ENCODE measurements at regions not wholly inside any gene's neighbourhood (a gene's known extent, or its start where the extent isn't known, plus 50 kb on each side); places are given as distances from the start of the nearest gene placed in this dataset.
A peak's percentile ranks its signal among the peaks of the same experiment; 100 is the strongest.

DNA sequence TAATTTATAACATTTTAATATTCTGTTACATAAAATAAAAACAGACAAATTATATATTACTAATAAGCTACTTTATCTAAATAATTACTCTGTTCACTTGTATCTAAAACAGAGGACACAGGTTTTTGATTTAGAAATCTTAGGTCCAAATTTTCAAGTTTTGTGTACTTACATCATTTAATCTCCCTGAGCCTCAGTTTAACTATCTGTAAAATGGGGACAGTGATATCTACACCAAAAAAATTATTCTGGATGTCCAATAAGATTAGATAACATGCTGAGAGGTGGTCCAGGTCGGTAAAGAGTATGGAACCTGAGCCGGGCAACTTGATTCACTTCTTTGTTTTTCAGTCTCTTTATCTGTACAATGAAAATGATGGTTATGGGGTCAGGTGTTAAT lies 263.8 kb upstream of the CDIN1 start:
- DNase-seq, result no peak

DNA sequence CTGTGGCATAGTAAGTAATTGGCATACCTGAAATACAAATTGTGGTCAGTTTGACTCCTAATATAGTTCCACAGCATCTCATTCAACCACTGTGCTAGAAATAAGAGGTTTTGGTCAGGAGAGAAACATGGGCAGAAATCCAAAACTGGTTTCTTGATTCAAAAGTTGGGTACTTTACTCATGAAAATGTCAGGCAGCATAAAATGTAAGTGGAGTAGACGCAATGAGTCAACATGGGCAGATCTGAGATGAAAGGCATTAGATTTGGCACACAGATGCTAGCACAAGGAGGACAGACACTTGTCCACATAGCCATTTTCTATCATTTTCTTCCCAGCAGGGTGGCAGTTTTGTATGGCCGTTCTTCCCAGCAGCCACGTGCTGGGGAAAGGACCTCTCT lies 255.8 kb upstream of the CDIN1 start:
- no peak for DNase-seq

DNA sequence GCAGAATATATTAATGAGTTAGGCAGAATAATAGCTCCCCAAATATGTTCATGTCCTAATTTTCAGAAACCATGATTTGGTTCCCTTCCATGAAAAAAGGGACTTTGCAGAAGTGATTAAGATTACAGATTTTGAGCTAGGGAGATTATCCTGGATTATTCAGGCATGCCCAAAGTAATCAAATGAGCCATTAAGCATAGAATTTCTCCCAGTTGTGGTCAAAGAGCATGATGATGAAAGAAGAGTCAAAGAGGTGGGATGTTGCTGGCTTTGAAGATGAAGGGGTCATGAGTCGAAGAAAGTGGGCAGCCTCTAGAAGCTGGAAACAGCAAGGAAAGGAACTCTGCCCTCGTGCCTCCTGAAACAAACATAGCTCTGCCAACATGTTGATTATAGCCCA lies 254.2 kb upstream of the CDIN1 start:
- no peak for DNase-seq

DNA sequence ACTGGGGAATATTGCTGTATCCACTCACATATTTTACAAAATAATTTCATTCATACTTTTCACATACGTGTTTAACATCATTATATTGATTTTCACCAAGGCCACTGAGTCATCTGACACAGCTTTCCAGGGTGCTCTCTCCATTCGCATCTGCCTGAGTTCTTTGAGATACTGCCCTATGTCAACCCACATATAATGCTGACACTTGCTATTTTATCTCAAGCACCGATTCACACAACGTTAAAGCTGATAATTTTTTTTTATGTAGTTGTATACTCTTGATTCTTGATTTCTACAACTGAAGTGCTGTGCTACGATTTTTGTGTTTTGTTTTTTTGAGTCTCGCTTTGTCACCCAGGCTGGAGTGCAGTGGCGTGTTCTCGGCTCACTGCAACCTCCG lies 249.8 kb upstream of the CDIN1 start:
- DNase-seq, result no peak

DNA sequence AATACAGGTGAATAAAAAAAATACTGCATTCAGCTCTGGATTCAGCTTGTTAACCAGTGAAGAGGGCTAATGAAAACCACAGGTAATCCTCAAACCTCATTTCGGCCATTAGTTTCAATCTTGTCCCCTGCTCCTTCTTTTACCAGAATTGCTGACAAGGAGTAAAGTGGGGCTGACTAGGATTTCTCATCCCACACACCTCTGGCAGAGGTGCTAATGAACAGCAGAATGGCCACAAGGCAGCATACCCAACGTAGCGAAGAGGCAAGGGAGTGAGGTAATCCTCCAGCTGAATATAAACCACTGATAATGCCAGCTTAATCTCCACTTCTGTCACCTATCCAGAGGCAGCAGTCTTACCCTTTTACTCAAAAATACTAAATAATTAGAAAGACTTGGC lies 248.8 kb upstream of the CDIN1 start:
- no peak for DNase-seq

DNA sequence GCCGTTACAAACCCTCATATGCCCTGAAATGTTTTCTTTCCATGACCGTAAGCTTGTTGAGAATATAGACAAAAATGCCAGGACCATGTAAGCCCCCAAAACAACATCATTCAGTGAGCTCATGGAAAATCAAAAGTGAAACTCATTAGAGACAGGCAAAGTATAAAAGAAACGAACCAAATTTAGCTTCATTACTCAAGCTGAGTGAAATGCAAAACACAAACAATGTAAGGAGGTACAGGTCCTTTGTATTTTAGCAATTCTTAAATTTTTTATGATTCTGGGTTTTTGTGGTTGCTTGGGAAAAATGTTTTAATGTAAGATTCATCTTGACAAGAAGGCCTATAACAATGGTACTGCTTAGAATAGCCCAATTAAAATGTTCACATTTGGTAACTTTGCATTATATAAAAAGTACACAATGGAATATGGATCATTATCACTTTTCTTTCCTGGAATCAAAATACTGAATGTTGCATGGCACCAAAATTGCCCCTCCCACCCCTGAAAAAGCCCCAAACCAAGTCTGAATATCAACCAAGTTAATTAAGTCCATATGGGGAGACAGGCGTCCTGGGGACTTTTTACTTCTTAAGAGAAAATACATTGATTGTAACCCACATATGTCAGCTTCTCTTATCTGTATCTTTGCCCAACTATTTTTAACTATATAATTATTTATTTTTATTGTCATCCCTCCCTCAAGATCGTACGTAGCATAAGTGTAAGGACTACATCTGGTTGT lies 247.7 kb upstream of the CDIN1 start:
- DNase-seq, result no peak

DNA sequence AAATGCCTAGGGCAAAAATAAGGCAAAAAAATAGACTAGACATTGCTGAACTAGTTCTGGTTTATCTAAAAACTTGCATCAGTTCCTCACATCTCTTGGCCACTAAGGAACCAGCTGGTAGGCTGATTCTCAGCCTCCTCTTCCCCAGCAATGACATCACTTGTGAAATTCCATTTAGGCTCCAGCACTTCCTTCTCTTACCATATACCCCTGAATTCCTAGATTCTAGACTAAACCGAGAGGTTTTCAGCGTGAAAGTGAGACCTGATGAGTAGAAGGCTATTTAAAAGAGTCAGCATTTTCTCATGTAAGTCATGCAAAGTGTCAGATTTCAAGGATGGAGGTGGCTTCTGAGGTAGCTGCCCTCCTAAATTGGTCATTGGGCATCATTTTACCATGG lies 247.1 kb upstream of the CDIN1 start:
- no peak for DNase-seq

DNA sequence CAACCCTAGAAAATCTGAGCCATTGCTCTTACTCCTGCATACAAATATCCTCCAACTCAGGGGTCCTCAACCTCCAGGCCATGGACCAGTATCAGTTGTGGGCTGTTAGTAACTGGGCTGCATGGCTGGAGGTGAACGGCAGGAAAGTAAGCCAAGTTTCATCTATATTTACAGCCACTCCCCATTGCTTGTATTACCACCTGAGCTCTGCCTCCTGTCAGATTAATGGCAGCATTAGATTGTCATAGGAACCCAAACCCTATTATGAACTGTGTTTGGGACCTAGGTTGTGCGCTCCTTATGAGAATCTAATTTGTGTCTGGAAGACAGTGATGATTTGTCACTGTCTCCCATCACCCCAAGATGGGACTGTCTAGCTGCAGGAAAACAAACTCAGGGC lies 246.5 kb upstream of the CDIN1 start:
- no peak for DNase-seq

DNA sequence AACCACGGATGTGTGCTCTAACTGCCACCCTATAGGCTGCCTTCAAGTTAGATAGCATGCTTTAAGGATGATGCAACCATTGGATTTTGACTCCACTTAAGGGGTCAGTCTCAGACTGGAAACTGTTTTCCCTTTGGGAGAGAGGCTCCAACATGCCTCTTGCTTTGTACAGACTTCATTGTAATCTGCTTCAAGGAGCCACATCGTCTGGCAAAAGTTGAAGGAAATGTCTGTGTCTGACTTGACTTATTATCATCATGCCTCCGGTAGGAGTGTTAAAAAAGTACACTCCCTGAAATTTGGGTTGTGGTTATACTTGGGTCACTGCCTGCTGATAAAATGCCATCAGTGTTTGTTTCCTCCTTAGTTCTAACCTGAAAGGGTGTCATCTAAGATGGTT lies 245.4 kb upstream of the CDIN1 start:
- DNase-seq, result peak; percentile 26

DNA sequence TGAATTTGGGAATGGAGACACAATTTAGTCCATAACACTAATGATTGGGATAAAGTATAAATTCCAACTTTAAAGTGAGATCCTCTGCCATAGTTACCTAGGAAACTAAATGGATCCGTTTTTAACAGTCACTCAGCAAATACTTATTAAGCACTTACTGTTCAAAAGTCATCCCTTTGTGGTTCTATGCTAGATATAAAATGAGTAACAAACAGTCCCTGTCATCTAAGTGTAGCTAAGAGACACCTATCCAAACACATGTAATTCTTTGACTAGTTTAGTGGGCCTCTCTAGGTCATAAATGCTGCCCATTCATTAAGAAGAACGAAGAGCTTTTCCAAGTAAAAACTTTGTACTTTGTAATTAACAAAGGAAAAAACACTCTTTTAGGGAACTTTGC lies 244.2 kb upstream of the CDIN1 start:
- DNase-seq, result no peak

DNA sequence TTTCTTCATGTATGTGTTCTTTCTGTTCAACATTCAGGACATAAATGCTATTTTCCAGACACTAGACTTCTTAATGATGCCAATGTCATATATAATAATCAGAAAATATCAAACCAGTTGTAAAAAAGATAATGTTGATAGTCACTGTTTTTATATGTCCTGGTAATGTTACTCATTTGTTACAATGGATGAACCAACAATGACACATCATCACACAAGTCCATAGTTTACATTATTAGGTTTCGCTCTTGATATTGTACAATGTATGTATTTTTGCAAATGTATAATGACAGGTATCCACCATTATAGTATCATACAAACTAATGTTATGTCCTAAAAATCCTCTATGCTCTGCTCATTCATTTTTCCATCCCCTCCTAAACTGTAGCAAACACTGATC lies 243.8 kb upstream of the CDIN1 start:
- DNase-seq, result no peak

DNA sequence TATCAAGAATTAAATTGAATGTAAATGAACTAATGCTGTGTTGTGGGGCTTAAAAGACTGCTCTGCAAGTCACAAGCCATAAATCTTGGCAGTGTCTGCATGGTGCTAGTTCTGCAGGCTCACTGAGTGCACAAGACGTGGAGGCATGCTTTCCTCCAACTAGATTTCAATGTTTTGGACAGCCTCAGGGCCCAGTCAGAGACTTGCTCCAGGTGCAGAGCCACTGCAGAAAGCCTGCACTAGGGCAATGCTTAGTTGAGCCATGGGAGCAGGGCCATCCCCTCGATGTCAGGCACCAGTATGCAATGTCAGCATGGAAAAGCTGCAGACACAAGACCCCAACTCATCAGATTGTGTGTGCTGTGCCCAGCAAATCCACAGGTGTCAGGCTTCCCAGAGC lies 234.5 kb upstream of the CDIN1 start:
- no peak for DNase-seq

DNA sequence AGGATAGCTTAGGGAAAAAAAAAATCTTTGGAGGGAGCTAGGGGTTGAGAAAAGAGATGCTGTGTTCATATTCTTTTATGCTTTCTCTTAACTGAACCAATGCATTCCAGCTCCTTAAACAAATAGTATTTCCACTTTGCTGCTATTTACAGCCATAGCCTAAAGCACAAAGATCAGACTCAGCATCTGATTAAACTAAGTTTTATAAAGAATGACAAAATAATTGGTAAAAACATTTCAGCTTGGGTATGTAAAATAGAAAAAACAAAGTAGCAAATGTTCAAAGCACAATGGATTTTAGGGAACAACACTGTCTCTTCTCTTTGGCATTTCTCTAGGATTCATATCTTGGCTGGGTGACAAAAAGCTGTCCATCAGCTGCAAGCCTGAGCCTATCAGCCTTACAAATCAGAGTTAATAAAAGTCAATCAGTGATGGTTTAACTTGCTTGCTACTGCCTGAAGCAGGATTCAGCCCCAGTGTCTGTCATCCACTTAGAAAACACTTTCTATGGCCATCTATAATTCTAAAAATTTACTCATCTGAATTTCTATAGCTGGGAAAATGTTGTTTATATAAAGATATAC lies 232.1 kb upstream of the CDIN1 start:
- no peak for DNase-seq

DNA sequence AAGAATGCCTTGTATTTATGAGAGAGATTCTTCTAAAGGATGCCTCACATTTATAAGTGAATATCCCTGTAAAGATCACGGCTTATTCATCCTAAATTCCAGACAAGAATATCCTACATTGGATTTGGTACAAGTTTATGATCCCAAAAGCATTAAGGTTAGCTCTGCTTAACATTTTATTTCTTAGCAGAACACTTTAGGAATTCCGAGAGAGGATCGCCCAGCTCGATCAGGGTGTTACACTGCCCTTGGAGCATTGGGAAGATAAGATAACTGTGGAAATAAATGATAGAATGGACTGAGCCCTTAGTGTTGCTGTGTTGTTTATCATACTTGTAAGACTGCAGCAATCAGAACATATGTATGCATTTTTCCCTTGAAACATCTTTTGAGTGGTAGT lies 223.0 kb upstream of the CDIN1 start:
- DNase-seq, result no peak

DNA sequence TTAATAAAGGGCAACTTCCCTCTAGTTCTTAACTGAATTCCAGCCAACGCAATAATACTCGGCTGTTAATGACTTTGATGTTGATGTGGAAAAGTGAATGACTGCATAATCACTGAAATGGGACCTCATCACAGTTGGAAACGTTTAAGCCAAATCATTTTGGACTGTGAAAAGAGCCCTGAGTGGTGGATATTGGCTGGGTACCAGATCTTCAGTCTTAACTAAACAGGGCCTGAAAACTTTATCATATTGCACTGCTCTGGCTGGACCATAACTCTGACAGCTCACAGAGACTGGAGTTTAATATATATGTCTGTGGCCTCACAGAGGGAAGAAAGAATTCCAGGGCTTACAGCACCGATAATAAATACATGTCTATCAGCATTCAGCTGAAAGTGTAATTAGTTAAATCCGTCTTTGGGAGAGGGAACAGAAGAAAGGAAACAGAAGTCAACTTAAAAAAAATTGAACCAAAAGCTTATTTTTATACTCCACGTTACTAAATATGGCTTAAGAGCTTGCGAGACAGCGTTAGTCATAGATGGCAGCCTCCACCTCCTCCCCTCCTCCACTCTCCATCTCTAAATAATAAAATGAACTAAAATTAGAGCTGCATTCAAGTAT lies 222.3 kb upstream of the CDIN1 start:
- no peak for DNase-seq

DNA sequence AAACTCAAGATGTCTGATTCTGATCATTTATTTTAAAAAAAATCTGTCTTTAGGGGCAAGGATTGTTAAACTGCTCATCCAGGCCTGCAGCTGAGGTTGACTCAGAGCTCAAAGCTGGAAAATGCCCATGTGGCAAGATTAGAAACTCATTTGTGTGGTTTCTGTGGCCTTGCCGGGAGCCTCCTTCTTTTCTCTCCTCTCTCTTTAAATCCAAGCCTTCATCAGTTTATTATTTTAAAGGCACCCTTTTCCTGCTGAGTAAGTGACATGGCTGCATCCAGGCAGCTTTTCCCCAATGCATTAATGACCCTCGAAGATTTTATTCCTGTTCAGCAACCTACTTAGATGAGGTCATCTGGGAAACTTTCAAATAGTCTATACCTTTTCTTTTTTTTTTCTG lies 221.3 kb upstream of the CDIN1 start:
- no peak for DNase-seq

DNA sequence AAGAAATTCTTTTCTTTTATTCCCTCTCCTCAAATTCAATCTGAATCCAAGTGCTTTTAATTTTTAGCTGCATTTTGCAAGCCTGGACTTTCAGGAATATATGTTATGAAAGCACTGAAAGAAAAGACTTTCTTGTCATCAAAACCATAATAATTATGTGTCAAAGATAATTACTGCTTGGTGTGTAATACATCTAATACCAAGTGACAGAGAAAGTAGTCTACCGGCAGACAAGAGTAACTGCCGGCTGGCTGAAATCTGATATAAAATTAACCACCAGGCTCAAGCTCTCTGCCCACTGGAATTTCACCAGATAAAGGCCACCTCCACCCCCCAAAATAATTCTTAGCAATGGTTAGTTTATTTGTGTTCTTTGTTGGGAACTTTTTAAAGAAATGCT lies 220.9 kb upstream of the CDIN1 start:
- DNase-seq, result no peak

DNA sequence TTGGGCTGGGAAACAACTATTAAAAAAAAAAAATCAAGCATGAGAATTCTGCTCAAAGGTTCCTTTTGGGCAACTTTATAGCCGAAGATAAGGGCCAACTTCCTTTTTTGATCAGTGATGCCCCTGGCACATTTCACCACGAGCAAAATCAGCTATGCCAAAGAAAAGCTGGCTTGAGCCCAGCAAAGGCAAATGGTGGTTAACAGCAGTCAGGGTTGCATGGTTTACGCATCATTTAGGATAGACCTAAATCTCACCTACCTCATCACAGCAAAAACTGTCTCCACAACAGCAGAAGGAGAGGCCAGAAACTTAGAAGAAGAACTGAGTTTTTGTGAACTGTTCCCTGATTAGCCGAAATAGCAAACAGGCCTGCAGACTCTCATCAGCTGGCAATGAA lies 220.1 kb upstream of the CDIN1 start:
- DNase-seq, result no peak

DNA sequence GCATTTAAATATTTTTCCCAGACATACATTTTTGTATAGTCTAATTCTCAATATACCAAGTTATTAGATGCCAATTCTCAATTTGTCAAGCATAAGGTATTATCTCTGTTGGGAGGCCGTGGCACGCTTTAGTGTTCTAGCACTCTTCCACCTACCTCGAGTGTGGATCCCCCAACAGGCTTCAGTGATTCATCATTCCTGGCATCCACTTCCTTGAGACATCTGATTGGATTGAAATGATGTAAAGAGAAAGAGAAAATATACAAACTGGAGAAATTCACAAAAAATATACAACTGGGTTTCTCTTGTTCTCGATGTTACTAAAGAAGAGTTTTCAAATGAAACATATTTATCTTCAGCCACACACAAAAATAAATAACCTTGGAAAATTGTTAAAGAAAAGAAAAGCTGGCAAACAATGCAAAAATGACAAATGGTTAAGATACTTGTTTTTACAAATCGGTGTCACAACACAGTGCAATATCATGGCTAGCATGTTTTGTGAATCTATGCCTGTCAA lies 218.0 kb upstream of the CDIN1 start:
- DNase-seq, result no peak

DNA sequence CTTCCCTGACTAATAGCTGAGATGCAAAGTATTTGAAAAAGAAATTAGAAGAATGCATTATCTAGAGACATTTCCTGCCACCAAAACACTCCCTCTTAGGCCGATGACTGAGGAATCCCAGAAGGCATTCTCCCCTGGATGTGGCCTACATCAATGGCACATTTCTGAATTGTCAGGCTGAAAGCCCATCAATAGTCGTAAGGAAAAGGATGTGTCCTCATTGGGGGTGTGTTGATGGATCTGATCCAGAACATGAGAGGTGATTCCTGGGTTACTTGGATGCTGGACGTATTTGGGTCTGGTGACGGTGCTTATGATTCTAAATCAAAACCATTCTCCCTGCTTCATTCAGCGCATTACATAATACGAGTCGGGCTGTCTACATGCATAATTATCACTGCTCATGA lies 216.9 kb upstream of the CDIN1 start:
- no peak for DNase-seq

DNA sequence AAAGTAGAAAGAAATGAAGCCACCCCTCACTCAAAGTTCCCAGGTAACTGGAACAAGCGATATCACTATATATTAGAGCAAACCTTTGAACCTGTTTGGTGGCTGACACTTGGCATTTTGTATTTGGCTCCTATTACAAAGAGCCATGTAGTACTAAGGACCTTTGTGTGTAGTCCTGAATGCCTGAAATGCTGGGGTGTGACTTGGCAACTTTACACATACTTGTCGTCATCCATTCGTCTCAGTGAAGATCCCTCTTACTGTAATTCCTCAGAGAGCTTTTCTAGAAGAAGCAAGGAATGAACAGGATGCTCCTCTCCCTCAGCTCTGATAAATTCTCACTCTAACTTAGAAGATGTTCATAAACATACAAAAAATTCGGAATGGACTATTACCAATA lies 216.1 kb upstream of the CDIN1 start:
- no peak for DNase-seq

DNA sequence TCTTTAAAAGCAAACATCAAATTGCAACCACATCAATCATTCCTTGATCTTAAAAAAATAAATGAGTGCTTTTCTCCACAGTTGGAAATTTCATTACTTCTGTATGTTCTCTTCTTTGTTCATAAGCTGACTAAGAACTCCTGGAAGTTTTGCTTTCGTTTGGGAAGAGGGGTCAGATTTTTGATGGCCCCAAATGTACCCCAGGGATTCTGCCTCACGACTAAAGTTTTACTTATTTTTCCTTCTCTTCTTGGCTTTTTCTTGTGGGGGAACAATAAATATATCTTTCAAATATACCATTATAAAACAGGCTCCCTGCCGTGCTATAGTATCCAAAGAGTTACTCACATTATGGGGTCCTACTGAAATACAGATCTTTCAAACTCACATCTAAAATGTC lies 215.0 kb upstream of the CDIN1 start:
- no peak for DNase-seq

DNA sequence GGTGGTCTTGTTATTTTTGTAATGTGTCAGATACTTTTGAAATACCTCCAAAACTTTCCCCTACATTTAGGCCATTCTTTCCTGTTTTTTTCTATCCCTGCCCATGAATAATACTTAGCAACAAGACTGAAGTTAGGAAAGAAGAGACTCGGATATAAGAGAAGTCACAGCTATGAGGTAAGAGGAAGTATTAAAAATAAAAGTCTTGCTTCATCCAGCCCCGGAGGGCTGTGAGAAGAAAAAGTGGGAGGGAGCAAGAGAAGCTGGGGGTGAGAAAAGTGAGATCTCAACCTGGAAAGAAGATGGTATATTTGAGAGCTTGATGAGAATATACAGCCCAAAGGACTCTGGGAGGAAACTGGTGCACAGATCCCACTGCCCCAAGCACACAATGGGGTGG lies 213.5 kb upstream of the CDIN1 start:
- no peak for DNase-seq

DNA sequence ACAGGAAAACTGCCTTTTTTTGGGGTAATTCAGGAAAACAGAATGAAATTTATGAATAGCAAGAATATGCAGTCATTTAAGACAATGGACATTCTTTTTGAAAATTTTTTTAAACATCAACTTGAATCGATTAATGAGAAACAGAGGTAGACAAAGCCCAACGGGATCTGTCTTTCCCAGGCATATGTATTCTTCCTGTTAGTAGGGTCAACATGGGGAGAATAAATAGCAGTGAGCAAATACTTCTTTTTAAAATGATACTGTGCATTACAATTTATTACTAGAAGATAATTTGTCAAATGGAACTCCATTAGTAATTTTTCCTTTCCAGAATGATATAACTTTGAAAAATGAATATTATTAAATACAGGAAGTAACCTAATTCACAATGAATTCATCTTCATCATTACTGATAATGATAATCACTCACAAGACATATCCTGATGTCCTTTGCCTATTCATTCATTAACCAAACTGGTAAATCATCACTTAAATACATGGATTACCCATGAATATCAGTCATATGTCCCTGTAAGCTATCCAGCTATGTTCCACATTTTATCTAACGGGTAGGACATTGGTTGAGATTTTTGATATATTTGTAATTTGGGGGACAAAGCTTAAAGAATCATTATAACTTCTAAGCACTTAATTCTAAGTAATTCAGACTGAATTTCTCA lies 209.2 kb upstream of the CDIN1 start:
- no peak for DNase-seq
